ENCODE measurements at regions not wholly inside any gene's neighbourhood (a gene's known extent, or its start where the extent isn't known, plus 50 kb on each side); places are given as distances from the start of the nearest gene placed in this dataset.

DNA sequence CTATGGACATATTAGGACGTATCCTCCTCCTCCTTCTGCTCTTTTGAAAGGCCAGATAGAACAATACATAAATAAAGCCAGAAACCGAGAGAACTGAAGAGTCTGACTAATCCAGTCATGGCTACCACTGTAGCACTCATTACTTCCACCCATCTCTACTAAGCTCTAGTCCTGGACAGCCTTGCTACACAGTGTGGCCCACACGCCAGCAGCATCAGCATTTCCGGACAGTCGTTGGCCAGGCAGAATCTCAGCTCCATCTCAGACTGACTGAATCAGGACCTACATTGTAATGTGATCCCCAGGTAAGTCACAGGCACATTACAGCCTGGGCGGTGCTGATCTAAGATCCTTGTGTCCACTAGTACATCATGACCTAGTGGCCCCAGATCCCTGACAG, 182.9 kb downstream of the DRD1 start:
- no peak overlapping the region for H3K4me2 ChIP-seq (ENCODE audit: insufficient read depth, low read length, poor library complexity, severe bottlenecking)
- H3K79me1 ChIP-seq (ENCODE audit: low read depth, low read length) = no peaks in the 10 kb centered on the region
- no peak overlapping the region for H2AFZ ChIP-seq (ENCODE audit: low read length)
- H3K23ac ChIP-seq (ENCODE audit: low read depth, low read length, poor library complexity) = no peak overlapping the region
- H3K4me1 ChIP-seq (ENCODE audit: control insufficient read depth in 2 of 2, insufficient read depth in 1 of 2, low read depth in 1 of 2, low read length in 2 of 2) = peaks cover 0 to 4% of the 10 kb centered on the region in 2 donors
- H2BK120ac ChIP-seq (ENCODE audit: low read depth, low read length) = no peak overlapping the region
- peak overlapping the region; percentile 53 for H3K18ac ChIP-seq (ENCODE audit: low read length)
- no peak overlapping the region for H3K27ac ChIP-seq (replicated peaks; ENCODE audit: low read length)
- no peak overlapping the region for H3K4ac ChIP-seq (ENCODE audit: low read length)
- no peak overlapping the region for H4K8ac ChIP-seq (ENCODE audit: low read depth, low read length)
- peak overlapping the region; percentile 34 for H2BK12ac ChIP-seq (ENCODE audit: low read length)
- no peak overlapping the region for H2BK5ac ChIP-seq (ENCODE audit: low read length)
- no CpG with 5 or more reads among the region's 6 CpGs for WGBS, 2 donors (ENCODE audit: extremely low coverage in 2 of 2, insufficient read length in 2 of 2, insufficient replicate concordance in 1 of 2)
- H3K36me3 ChIP-seq (replicated peaks in 1 of 2; ENCODE audit: control insufficient read depth in 2 of 2, insufficient read depth in 2 of 2, low read length in 2 of 2) = no peaks in the 10 kb centered on the region
- H3K9me3 ChIP-seq (replicated peaks in 1 of 2; ENCODE audit: control insufficient read depth in 2 of 2, insufficient read depth in 1 of 2, low read depth in 1 of 2, low read length in 2 of 2) = peaks cover 0 to 2% of the 10 kb centered on the region in 2 donors
- H2AK5ac ChIP-seq (ENCODE audit: low read depth, low read length) = peak overlapping the region; percentile 77
- no peak overlapping the region for H4K91ac ChIP-seq (ENCODE audit: low read depth, low read length, poor library complexity)
- DNase-seq (ENCODE audit: low spot score) = no peak
- H3K4me3 ChIP-seq (ENCODE audit: low read length in 2 of 2) = no peak overlapping the region
- H3K14ac ChIP-seq (ENCODE audit: low read length) = no peak overlapping the region
- no peaks in the 10 kb centered on the region for H3K27me3 ChIP-seq (ENCODE audit: control insufficient read depth in 3 of 3, insufficient read depth in 3 of 3, low read depth in 1 of 3, low read length in 3 of 3)
- H2BK15ac ChIP-seq (ENCODE audit: low read length) = no peak overlapping the region
- no peak overlapping the region for H3K9ac ChIP-seq (ENCODE audit: low read depth, low read length, poor library complexity)

DNA sequence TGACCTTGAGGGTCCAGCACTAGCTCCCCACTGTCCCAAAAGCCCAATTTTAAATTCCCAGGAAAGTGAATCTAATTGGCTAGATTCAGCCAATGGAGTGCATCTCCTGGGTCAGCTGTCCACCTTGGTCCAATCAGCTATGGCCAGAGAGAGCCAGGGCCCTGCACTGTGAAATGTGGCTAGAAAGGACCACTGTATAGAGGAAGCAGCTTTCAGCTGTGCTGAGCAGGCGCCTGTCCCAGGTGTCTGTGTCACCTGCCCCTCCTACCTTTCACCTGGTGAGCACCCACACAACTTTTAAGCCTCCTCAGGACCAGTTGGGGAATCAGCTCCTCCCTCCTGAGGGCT, 186.2 kb downstream of the DRD1 start:
- Histone ChIP-seq H3K79me1 (ENCODE audit: low read depth, low read length) (no peaks in the 10 kb centered on the region), H2BK120ac (ENCODE audit: low read depth, low read length) (no peak overlapping the region), H2BK15ac (ENCODE audit: low read length) (no peak overlapping the region), H2AK5ac (ENCODE audit: low read depth, low read length) (no peak overlapping the region), H2BK5ac (ENCODE audit: low read length) (no peak overlapping the region), H3K23ac (ENCODE audit: low read depth, low read length, poor library complexity) (no peak overlapping the region), H3K9me3 (replicated peaks in 1 of 2; ENCODE audit: control insufficient read depth in 2 of 2, insufficient read depth in 1 of 2, low read depth in 1 of 2, low read length in 2 of 2) (peaks cover 0 to 2% of the 10 kb centered on the region in 2 donors), H3K9ac (ENCODE audit: low read depth, low read length, poor library complexity) (no peak overlapping the region), H3K14ac (ENCODE audit: low read length) (no peak overlapping the region), H3K27me3 (ENCODE audit: control insufficient read depth in 3 of 3, insufficient read depth in 3 of 3, low read depth in 1 of 3, low read length in 3 of 3) (no peaks in the 10 kb centered on the region), H3K4me2 (ENCODE audit: insufficient read depth, low read length, poor library complexity, severe bottlenecking) (no peak overlapping the region), H3K4ac (ENCODE audit: low read length) (no peak overlapping the region), H4K8ac (ENCODE audit: low read depth, low read length) (no peak overlapping the region), H3K36me3 (replicated peaks in 1 of 2; ENCODE audit: control insufficient read depth in 2 of 2, insufficient read depth in 2 of 2, low read length in 2 of 2) (no peaks in the 10 kb centered on the region), H3K18ac (ENCODE audit: low read length) (no peak overlapping the region), H2AFZ (ENCODE audit: low read length) (no peak overlapping the region), H2BK12ac (ENCODE audit: low read length) (no peak overlapping the region), H4K91ac (ENCODE audit: low read depth, low read length, poor library complexity) (no peak overlapping the region), H3K27ac (replicated peaks; ENCODE audit: low read length) (no peak overlapping the region), H3K4me3 (ENCODE audit: low read length in 2 of 2) (no peak overlapping the region), H3K4me1 (ENCODE audit: control insufficient read depth in 2 of 2, insufficient read depth in 1 of 2, low read depth in 1 of 2, low read length in 2 of 2) (peaks cover 0 to 4% of the 10 kb centered on the region in 2 donors)
- WGBS, 2 donors (ENCODE audit: extremely low coverage in 2 of 2, insufficient read length in 2 of 2, insufficient replicate concordance in 1 of 2) = no CpG with 5 or more reads among the region's 1 CpG
- DNase-seq (ENCODE audit: low spot score) = no peak

DNA sequence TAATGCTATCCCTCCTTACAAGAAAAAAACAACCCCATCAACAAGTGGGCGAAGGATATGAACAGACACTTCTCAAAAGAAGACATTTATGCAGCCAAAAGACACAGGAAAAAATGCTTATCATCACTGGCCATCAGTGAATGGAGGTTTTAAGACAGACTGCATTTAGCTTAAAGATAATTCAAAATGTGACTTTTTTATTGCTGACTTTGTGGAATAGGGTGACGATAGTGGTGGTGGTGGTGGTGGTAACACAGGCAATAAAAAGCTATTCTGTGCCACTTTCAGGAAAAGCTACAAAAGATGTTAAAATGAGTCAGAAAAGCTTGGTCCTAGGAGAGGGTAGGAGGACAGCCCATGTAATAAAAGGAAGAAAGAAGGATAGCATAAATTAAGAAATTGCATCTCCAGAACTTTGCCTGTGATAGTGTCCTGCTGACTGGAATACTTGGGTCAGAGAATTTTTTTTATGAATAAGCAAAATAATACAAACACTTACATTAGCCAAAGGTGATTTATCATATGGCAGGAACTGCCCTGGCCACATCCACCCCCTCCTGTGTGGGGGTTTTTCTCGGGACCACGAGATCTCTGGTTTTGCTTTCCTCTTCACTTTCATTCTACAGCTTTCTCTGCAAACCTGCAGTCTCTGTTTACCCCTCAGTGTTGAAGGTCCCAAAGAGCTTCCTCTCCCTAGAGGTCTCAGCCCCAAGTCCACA, 186.7 kb downstream of the DRD1 start:
- H4K8ac ChIP-seq (ENCODE audit: low read depth, low read length) = no peak overlapping the region
- H3K79me1 ChIP-seq (ENCODE audit: low read depth, low read length) = no peaks in the 10 kb centered on the region
- DNase-seq (ENCODE audit: low spot score) = no peak
- H3K4me1 ChIP-seq (ENCODE audit: control insufficient read depth in 2 of 2, insufficient read depth in 1 of 2, low read depth in 1 of 2, low read length in 2 of 2) = peaks cover 0 to 4% of the 10 kb centered on the region in 2 donors
- H3K4me3 ChIP-seq (ENCODE audit: low read length in 2 of 2) = no peak overlapping the region
- no peak overlapping the region for H3K18ac ChIP-seq (ENCODE audit: low read length)
- no peak overlapping the region for H3K23ac ChIP-seq (ENCODE audit: low read depth, low read length, poor library complexity)
- H2AFZ ChIP-seq (ENCODE audit: low read length) = no peak overlapping the region
- no peak overlapping the region for H4K91ac ChIP-seq (ENCODE audit: low read depth, low read length, poor library complexity)
- no peak overlapping the region for H3K9ac ChIP-seq (ENCODE audit: low read depth, low read length, poor library complexity)
- H2BK120ac ChIP-seq (ENCODE audit: low read depth, low read length) = no peak overlapping the region
- no peak overlapping the region for H3K27ac ChIP-seq (replicated peaks; ENCODE audit: low read length)
- peaks cover 0 to 2% of the 10 kb centered on the region in 2 donors for H3K9me3 ChIP-seq (replicated peaks in 1 of 2; ENCODE audit: control insufficient read depth in 2 of 2, insufficient read depth in 1 of 2, low read depth in 1 of 2, low read length in 2 of 2)
- no peak overlapping the region for H3K4me2 ChIP-seq (ENCODE audit: insufficient read depth, low read length, poor library complexity, severe bottlenecking)
- no peak overlapping the region for H3K14ac ChIP-seq (ENCODE audit: low read length)
- WGBS, 2 donors (ENCODE audit: extremely low coverage in 2 of 2, insufficient read length in 2 of 2, insufficient replicate concordance in 1 of 2) = no CpG with 5 or more reads among the region's 4 CpGs
- H3K4ac ChIP-seq (ENCODE audit: low read length) = no peak overlapping the region
- no peak overlapping the region for H2BK5ac ChIP-seq (ENCODE audit: low read length)
- H3K27me3 ChIP-seq (ENCODE audit: control insufficient read depth in 3 of 3, insufficient read depth in 3 of 3, low read depth in 1 of 3, low read length in 3 of 3) = no peaks in the 10 kb centered on the region
- no peak overlapping the region for H2BK12ac ChIP-seq (ENCODE audit: low read length)
- no peaks in the 10 kb centered on the region for H3K36me3 ChIP-seq (replicated peaks in 1 of 2; ENCODE audit: control insufficient read depth in 2 of 2, insufficient read depth in 2 of 2, low read length in 2 of 2)
- H2AK5ac ChIP-seq (ENCODE audit: low read depth, low read length) = no peak overlapping the region
- no peak overlapping the region for H2BK15ac ChIP-seq (ENCODE audit: low read length)

DNA sequence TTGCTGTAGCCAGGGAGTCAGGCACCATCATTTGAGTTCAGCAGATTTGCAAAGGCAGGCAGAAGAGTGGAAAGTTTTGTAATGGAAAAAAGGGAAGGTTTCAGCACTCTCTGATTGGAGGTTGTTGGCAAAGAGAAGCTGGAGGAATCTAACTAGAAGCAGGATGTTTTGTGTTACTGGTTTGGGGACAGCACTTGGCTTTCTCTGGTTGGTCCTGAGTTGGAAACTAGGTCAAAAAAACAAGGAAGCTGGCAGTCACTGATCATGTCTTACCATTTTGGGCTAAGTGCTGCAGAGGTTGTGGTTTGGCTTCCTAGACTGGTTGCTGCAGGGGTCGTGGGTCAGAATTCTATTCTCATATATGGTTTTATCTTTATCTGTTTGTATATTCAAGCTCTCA, 189.8 kb downstream of the DRD1 start:
- no peaks in the 10 kb centered on the region for H3K79me1 ChIP-seq (ENCODE audit: low read depth, low read length)
- H3K36me3 ChIP-seq (replicated peaks in 1 of 2; ENCODE audit: control insufficient read depth in 2 of 2, insufficient read depth in 2 of 2, low read length in 2 of 2) = no peaks in the 10 kb centered on the region
- H3K23ac ChIP-seq (ENCODE audit: low read depth, low read length, poor library complexity) = no peak overlapping the region
- no peak overlapping the region for H2BK120ac ChIP-seq (ENCODE audit: low read depth, low read length)
- WGBS, 2 donors (ENCODE audit: extremely low coverage in 2 of 2, insufficient read length in 2 of 2, insufficient replicate concordance in 1 of 2) = no CpG with 5 or more reads among the region's 1 CpG
- no peak overlapping the region for H3K4ac ChIP-seq (ENCODE audit: low read length)
- no peak overlapping the region for H3K14ac ChIP-seq (ENCODE audit: low read length)
- H2AK5ac ChIP-seq (ENCODE audit: low read depth, low read length) = no peak overlapping the region
- no peak overlapping the region for H2AFZ ChIP-seq (ENCODE audit: low read length)
- no peak overlapping the region for H3K9ac ChIP-seq (ENCODE audit: low read depth, low read length, poor library complexity)
- no peak overlapping the region for H3K4me2 ChIP-seq (ENCODE audit: insufficient read depth, low read length, poor library complexity, severe bottlenecking)
- H4K8ac ChIP-seq (ENCODE audit: low read depth, low read length) = no peak overlapping the region
- H3K4me3 ChIP-seq (ENCODE audit: low read length in 2 of 2) = no peak overlapping the region
- no peaks in the 10 kb centered on the region for H3K4me1 ChIP-seq (ENCODE audit: control insufficient read depth in 2 of 2, insufficient read depth in 1 of 2, low read depth in 1 of 2, low read length in 2 of 2)
- H3K27ac ChIP-seq (replicated peaks; ENCODE audit: low read length) = no peak overlapping the region
- H2BK12ac ChIP-seq (ENCODE audit: low read length) = no peak overlapping the region
- H4K91ac ChIP-seq (ENCODE audit: low read depth, low read length, poor library complexity) = no peak overlapping the region
- no peak overlapping the region for H3K18ac ChIP-seq (ENCODE audit: low read length)
- no peak overlapping the region for H2BK15ac ChIP-seq (ENCODE audit: low read length)
- DNase-seq (ENCODE audit: low spot score) = no peak
- no peak overlapping the region for H2BK5ac ChIP-seq (ENCODE audit: low read length)
- no peaks in the 10 kb centered on the region for H3K9me3 ChIP-seq (replicated peaks in 1 of 2; ENCODE audit: control insufficient read depth in 2 of 2, insufficient read depth in 1 of 2, low read depth in 1 of 2, low read length in 2 of 2)
- no peaks in the 10 kb centered on the region for H3K27me3 ChIP-seq (ENCODE audit: control insufficient read depth in 3 of 3, insufficient read depth in 3 of 3, low read depth in 1 of 3, low read length in 3 of 3)

All from neuronal stem cell (in vitro differentiated cells).